ENCODE measurements at regions not wholly inside any gene's neighbourhood (a gene's known extent, or its start where the extent isn't known, plus 50 kb on each side); places are given as distances from the start of the nearest gene placed in this dataset.
"Not testable (repeated sequence)": the region's sequence is repeated elsewhere in the genome, so short reads cannot be mapped to it uniquely, and the experiment has no call there.

DNA sequence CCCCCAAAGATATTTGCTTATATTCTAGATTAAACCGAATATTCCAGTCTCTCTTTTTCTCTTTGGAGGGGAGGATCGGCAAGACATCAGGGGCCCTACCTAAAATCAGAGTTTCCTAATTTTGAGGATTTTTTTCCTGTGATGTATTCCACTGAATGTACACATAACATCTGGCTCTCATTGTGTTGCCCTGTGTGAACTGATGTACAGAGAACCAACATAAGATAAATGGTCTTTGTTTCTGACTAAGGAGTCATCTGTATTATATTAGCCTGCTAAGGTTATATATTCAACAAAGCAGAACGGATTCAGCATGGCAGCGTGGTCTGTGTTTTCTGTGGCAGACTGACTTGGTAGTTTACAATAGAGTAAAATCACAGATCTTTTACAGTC is 114.8 kb upstream of the NCAM2 start:
- DNase-seq, result no peak

DNA sequence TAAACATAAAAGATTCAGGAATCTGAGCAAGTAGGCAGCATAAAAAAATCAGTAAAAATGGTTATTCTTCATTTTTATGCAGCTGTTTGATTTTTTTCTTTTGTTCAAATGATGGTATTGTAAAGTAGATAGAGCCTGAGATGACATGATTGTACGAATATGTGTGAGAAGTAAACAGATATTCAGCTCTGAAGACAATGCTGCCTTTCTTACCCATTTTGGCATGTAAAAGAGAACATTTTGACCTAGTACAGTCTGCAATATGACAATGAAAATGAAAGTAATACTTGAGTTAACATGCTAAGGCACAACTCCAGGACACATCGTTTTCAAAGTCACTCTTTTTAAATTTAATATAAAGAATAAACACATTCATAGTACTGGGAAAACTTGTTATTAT is 95.7 kb upstream of the NCAM2 start:
- DNase-seq, result no peak

DNA sequence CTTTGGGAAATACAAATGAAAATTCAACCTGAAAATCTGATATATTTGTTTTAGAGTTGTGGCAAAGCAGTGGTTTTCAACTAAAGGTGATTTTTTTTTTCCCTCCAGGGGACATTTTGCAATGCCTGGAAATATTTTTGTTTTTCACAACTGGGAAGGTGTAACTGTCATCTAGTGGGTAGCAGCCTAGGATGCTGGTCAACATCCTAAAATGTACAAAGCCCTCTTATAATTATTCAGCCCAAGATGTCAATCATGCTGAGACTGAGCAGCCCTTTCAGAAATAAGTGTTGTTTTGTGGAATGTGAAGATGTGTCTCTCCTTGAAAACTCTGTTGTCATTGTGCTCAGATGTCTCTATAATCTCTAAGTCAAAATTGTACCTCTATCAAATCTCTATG is 95.2 kb upstream of the NCAM2 start:
- no peak for DNase-seq

DNA sequence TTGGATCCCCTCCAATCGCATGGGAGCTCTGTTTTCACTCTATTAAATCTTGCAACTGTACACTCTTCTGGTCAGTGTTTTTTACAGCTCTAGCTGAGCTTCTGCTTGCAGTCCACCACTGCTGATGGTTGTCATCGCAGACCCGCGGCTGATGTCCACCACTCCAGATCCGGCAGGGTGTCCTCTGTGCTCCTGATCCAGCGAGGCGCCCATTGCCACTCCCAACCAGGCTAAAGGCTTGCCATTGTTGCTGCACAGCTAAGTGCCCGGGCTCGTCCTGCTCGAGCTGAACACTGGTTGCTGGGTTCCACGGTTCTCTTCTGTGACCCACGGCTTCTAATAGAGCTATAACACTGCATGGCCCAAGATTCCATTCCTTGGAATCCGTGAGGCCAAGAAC is 70.7 kb upstream of the NCAM2 start:
- DNase-seq, result not testable (repeated sequence)

DNA sequence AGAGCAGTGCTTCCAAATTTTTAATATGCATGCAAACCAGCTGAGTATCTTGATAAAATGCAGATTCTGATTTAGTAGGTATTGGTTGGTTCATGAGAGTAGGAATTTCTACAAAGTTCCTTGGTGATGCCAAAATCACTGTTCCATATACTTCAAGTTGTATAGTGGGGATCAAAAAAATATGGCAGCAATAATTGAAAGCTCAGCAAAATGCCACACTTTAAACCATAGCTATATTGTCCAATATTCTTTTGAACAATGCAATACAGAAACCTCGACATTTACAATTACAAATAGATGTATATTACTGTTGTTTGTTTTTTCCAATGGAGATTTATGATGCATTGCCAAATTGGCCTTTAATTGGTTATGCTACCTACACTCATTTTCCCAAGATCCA is 55.7 kb upstream of the NCAM2 start:
- DNase-seq, result no peak

DNA sequence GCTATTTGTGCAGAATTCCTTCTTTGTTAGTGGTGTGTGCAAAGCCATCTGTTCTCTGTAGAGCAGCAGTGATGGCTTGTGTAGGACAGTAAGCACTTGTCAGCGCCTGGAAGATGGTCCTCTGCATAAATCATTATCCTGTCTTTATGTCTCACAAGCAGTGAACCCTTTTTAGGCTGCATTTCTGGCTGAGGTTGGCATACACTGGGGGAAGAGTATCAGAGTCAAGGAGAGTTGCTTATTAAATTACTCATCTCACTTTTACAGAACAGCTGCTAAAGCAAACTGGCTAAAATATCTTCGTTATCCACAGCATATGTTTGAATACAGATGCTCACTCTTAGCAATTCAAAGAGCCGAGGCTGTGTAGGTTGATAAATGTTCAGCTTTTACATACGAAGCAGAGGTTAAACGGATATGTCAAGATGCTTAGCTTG is 54.6 kb upstream of the NCAM2 start:
- no peak for DNase-seq

DNA sequence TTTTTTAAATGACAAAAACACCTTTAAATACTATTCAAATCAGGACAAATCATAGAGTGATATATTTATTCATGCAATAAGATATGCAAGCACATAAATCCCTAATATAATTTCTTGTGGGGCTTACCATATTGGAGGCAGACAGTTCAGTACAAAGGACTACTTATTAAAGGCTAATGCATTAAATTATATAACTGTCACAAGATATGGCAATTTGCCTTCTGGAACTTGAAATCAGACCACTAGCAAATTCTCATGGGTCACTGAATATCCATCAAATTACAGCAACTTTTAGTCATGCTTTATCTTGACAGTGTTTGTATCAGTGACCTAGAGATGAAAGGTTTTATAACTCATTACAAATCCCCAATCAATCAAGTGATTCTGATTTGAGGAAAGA is 54.1 kb upstream of the NCAM2 start:
- DNase-seq, result no peak

DNA sequence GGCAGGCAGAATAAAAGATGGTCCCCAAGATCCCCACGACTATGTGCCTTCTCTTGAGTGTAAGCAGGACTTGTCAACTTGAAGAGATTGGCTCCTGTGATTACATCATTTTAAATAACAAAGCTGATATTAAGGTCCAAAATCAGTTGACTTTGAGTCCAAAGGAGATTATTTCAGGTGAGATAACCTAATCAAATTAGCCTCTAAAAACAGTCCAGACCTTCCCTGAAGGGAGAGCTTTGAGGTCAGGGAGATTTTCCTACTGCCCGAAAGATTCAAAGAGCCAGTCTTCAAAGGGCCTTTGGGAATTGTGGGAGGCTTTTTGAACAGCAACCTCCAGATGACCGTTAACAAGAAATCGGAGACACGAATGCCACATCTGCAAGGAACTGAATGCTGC is 51.5 kb upstream of the NCAM2 start:
- no peak for DNase-seq

Measured in DMS153 (cell line).